HepG2 (cell line): ENCODE measurements at regions not wholly inside any gene's neighbourhood (a gene's known extent, or its start where the extent isn't known, plus 50 kb on each side); places are given as distances from the start of the nearest gene placed in this dataset.

ENCODE experiments used
- NR2F1 ChIP-seq, 2 experiments: fragments of 450-650 bp in 1 of 2; formaldehyde crosslinking in 1 of 2; IDR thresholded peaks; 2 replicates each; pipeline versions ENCODE4 v1.5.0 to v1.6.1; 2016 to 2020; ENCODE audit warnings: mild to moderate bottlenecking in 1 of 2, missing compliant biosample characterization in 1 of 2, missing genetic modification reagents in 1 of 2, moderate library complexity in 1 of 2
- SP140L ChIP-seq: sonication (generic); formaldehyde crosslinking; IDR thresholded peaks from 2 replicates; pipeline ENCODE4 v1.4.0; 2020; ENCODE audit warnings: missing genetic modification reagents, borderline replicate concordance
- SRF ChIP-seq: IDR thresholded peaks from 2 replicates; pipeline ENCODE4 v1.6.1; 2011; ENCODE audit warnings: mild to moderate bottlenecking, low read depth, low read length, moderate library complexity
- SSRP1 ChIP-seq: IDR thresholded peaks from 2 replicates; pipeline ENCODE4 v1.6.1; 2016; ENCODE audit warnings: control low read depth
- TGIF2 ChIP-seq: IDR thresholded peaks from 2 replicates; pipeline ENCODE4 v1.6.1; 2016; ENCODE audit warnings: control low read depth, missing compliant biosample characterization
- ZNF230 ChIP-seq: sonication (generic); formaldehyde crosslinking; IDR thresholded peaks from 2 replicates; pipeline ENCODE4 v1.4.0; 2020; ENCODE audit warnings: mild to moderate bottlenecking, missing genetic modification reagents
- ZNF331 ChIP-seq: sonication (generic); formaldehyde crosslinking; IDR thresholded peaks from 2 replicates; pipeline ENCODE4 v1.4.0; 2020; ENCODE audit warnings: missing genetic modification reagents
- ZNF446 ChIP-seq: sonication (generic); formaldehyde crosslinking; IDR thresholded peaks from 2 replicates; pipeline ENCODE4 v1.5.0; 2020; ENCODE audit warnings: mild to moderate bottlenecking, missing genetic modification reagents
- ZNF530 ChIP-seq: sonication (generic); formaldehyde crosslinking; IDR thresholded peaks from 2 replicates; pipeline ENCODE4 v1.5.0; 2020; ENCODE audit warnings: low read depth, mild to moderate bottlenecking, missing genetic modification reagents
- ZNF563 ChIP-seq: sonication (generic); formaldehyde crosslinking; IDR thresholded peaks from 2 replicates; pipeline ENCODE4 v1.8.0; 2022; ENCODE audit warnings: mild to moderate bottlenecking, moderate library complexity, missing genetic modification reagents
- ZNF773 ChIP-seq: sonication (generic); formaldehyde crosslinking; IDR thresholded peaks from 2 replicates; pipeline ENCODE4 v1.4.0; 2020; ENCODE audit warnings: missing genetic modification reagents, borderline replicate concordance
- ZNF782 ChIP-seq: sonication (generic); formaldehyde crosslinking; IDR thresholded peaks from 2 replicates; pipeline ENCODE4 v1.4.0; 2020; ENCODE audit warnings: missing genetic modification reagents, mild to moderate bottlenecking, borderline replicate concordance
- TF ChIP-seq, protein P1 (sequence below): sonication (generic); formaldehyde crosslinking; IDR thresholded peaks from 2 replicates; pipeline ENCODE4 v1.9.0; 2021; ENCODE audit warnings: missing genetic modification reagents, borderline replicate concordance
- TF ChIP-seq, protein P2 (sequence below): sonication (generic); formaldehyde crosslinking; IDR thresholded peaks from 2 replicates; pipeline ENCODE4 v1.5.0; 2020; ENCODE audit warnings: missing genetic modification reagents
- TF ChIP-seq, protein P3 (sequence below): sonication (generic); formaldehyde crosslinking; IDR thresholded peaks from 2 replicates; pipeline ENCODE4 v1.8.0; 2022; ENCODE audit warnings: low read depth, missing genetic modification reagents
- TF ChIP-seq, protein P4 (sequence below): sonication (generic); formaldehyde crosslinking; IDR thresholded peaks from 2 replicates; pipeline ENCODE4 v1.5.0; 2020; ENCODE audit warnings: mild to moderate bottlenecking, missing genetic modification reagents, borderline replicate concordance
- TF ChIP-seq, protein P5 (sequence below): sonication (generic); formaldehyde crosslinking; IDR thresholded peaks from 2 replicates; pipeline ENCODE4 v1.5.0; 2020; ENCODE audit warnings: mild to moderate bottlenecking, missing genetic modification reagents

DNA sequence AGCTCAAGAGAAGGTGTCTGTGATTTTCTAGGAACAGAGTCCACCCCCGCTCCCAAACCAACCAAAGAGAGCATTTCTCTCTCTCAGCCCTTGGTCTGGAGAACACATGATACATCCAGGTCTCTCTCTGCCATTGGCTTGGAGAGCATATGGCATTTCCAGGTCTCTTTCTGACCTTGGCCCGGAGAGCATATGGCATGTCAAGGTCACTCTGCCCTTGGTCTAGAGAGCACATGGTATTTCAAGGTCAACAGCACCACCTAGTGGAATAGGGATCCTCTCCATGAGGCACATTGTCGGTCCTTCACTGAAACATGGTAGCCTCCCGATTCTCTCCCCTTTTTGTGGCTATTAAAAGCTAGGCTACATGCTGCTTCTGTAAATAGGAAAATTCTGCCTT is 437.7 kb upstream of the OLFM3 start (continued):
- TF ChIP-seq ZNF530 (CRISPR knock-in tag) (no peak), ZNF773 (CRISPR knock-in tag) (no peak), SRF (no peak), ZNF230 (CRISPR knock-in tag) (no peak), TGIF2 (CRISPR knock-in tag) (no peak), NR2F1 (CRISPR knock-in tag; IDR thresholded peaks at IDR 0.05) (peak in 1 of 2 experiments; percentile 36; a peak in 1 of 4 replicates), ZNF782 (CRISPR knock-in tag) (no peak), SP140L (CRISPR knock-in tag) (no peak), ZNF446 (CRISPR knock-in tag) (no peak), ZNF331 (CRISPR knock-in tag) (0 out of 2 replicates have a peak, but pooled peaks have one; percentile 11), SSRP1 (CRISPR knock-in tag) (no peak), ZNF563 (CRISPR knock-in tag) (no peak)
- TF ChIP-seq, protein P1, sequence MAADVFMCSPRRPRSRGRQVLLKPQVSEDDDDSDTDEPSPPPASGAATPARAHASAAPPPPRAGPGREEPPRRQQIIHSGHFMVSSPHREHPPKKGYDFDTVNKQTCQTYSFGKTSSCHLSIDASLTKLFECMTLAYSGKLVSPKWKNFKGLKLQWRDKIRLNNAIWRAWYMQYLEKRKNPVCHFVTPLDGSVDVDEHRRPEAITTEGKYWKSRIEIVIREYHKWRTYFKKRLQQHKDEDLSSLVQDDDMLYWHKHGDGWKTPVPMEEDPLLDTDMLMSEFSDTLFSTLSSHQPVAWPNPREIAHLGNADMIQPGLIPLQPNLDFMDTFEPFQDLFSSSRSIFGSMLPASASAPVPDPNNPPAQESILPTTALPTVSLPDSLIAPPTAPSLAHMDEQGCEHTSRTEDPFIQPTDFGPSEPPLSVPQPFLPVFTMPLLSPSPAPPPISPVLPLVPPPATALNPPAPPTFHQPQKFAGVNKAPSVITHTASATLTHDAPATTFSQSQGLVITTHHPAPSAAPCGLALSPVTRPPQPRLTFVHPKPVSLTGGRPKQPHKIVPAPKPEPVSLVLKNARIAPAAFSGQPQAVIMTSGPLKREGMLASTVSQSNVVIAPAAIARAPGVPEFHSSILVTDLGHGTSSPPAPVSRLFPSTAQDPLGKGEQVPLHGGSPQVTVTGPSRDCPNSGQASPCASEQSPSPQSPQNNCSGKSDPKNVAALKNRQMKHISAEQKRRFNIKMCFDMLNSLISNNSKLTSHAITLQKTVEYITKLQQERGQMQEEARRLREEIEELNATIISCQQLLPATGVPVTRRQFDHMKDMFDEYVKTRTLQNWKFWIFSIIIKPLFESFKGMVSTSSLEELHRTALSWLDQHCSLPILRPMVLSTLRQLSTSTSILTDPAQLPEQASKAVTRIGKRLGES (CRISPR knock-in tag), result no peak
- TF ChIP-seq, protein P2, sequence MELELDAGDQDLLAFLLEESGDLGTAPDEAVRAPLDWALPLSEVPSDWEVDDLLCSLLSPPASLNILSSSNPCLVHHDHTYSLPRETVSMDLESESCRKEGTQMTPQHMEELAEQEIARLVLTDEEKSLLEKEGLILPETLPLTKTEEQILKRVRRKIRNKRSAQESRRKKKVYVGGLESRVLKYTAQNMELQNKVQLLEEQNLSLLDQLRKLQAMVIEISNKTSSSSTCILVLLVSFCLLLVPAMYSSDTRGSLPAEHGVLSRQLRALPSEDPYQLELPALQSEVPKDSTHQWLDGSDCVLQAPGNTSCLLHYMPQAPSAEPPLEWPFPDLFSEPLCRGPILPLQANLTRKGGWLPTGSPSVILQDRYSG (CRISPR knock-in tag), result no peak
- TF ChIP-seq, protein P3, sequence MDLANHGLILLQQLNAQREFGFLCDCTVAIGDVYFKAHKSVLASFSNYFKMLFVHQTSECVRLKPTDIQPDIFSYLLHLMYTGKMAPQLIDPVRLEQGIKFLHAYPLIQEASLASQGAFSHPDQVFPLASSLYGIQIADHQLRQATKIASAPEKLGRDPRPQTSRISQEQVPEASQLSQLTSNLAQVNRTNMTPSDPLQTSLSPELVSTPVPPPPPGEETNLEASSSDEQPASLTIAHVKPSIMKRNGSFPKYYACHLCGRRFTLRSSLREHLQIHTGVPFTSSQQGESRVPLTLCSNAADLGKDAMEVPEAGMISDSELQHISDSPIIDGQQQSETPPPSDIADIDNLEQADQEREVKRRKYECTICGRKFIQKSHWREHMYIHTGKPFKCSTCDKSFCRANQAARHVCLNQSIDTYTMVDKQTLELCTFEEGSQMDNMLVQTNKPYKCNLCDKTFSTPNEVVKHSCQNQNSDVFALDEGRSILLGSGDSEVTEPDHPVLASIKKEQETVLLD (CRISPR knock-in tag), result no peak
- TF ChIP-seq, protein P4, sequence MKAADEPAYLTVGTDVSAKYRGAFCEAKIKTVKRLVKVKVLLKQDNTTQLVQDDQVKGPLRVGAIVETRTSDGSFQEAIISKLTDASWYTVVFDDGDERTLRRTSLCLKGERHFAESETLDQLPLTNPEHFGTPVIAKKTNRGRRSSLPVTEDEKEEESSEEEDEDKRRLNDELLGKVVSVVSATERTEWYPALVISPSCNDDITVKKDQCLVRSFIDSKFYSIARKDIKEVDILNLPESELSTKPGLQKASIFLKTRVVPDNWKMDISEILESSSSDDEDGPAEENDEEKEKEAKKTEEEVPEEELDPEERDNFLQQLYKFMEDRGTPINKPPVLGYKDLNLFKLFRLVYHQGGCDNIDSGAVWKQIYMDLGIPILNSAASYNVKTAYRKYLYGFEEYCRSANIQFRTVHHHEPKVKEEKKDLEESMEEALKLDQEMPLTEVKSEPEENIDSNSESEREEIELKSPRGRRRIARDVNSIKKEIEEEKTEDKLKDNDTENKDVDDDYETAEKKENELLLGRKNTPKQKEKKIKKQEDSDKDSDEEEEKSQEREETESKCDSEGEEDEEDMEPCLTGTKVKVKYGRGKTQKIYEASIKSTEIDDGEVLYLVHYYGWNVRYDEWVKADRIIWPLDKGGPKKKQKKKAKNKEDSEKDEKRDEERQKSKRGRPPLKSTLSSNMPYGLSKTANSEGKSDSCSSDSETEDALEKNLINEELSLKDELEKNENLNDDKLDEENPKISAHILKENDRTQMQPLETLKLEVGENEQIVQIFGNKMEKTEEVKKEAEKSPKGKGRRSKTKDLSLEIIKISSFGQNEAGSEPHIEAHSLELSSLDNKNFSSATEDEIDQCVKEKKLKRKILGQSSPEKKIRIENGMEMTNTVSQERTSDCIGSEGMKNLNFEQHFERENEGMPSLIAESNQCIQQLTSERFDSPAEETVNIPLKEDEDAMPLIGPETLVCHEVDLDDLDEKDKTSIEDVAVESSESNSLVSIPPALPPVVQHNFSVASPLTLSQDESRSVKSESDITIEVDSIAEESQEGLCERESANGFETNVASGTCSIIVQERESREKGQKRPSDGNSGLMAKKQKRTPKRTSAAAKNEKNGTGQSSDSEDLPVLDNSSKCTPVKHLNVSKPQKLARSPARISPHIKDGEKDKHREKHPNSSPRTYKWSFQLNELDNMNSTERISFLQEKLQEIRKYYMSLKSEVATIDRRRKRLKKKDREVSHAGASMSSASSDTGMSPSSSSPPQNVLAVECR (CRISPR knock-in tag), result no peak
- TF ChIP-seq, protein P5, sequence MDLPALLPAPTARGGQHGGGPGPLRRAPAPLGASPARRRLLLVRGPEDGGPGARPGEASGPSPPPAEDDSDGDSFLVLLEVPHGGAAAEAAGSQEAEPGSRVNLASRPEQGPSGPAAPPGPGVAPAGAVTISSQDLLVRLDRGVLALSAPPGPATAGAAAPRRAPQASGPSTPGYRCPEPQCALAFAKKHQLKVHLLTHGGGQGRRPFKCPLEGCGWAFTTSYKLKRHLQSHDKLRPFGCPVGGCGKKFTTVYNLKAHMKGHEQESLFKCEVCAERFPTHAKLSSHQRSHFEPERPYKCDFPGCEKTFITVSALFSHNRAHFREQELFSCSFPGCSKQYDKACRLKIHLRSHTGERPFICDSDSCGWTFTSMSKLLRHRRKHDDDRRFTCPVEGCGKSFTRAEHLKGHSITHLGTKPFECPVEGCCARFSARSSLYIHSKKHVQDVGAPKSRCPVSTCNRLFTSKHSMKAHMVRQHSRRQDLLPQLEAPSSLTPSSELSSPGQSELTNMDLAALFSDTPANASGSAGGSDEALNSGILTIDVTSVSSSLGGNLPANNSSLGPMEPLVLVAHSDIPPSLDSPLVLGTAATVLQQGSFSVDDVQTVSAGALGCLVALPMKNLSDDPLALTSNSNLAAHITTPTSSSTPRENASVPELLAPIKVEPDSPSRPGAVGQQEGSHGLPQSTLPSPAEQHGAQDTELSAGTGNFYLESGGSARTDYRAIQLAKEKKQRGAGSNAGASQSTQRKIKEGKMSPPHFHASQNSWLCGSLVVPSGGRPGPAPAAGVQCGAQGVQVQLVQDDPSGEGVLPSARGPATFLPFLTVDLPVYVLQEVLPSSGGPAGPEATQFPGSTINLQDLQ, result no peak
